HepG2 (cell line): ENCODE measurements at regions not wholly inside any gene's neighbourhood (a gene's known extent, or its start where the extent isn't known, plus 50 kb on each side); places are given as distances from the start of the nearest gene placed in this dataset.

Experiments used
- ATAC-seq: fragments of 200-7000 bp; cut with Tn5 transposase; 3 replicates; pipeline ENCODE4 v1.9.1; 2020; ENCODE audit warnings: mild to moderate bottlenecking, moderate library complexity
- BruUV-seq: library from RNA; stranded (reverse); fragments of 400-500 nt; replicated peaks from 2 replicates; lab custom pipeline; 2021; lab: Mats Ljungman, UMichigan
- CTCF ChIA-PET: fragments of 300-600 bp; formaldehyde crosslinking; extraction: SDS; loops from one replicate; lab custom pipeline; 2021; ENCODE audit warnings: low total read pairs, inconsistent platforms, low intra/inter-chr PET ratio; lab: Yijun Ruan, JAX
- POLR2A ChIA-PET: fragments of 350-600 bp; sonication (Branson Sonifier 250); formaldehyde crosslinking; loops from one replicate; lab custom pipeline; 2020; ENCODE audit warnings: antibody characterized with exemption, inconsistent platforms; lab: Yijun Ruan, JAX
- DNase-seq: peaks from one replicate; pipeline ENCODE4 v3.0.0-alpha.2; 2015; ENCODE audit warnings: low spot score
- FAIRE-seq: peaks from 3 replicates; lab custom pipeline; 2011; peaks lifted over from hg19 to GRCh38; lab: Jason Lieb, UNC
- H2AFZ ChIP-seq: one replicate; pipeline ENCODE4 v1.6.1; 2011; ENCODE audit warnings: low read length, inconsistent platforms
- H3K27ac ChIP-seq: fragments of 300-600 bp; 3 replicates; pipeline ENCODE4 v1.8.0; 2011; ENCODE audit warnings: mixed run types, mild to moderate bottlenecking, mixed read lengths, low read length, inconsistent platforms; ENCODE audit not compliant: insufficient read depth; ENCODE audit errors: extremely low read length
- H3K27me3 ChIP-seq, 2 experiments: fragments of 200-600 bp in 1 of 2; 2 replicates in 1 of 2; 3 replicates in 1 of 2; pipeline versions ENCODE4 v1.6.0 to v1.8.0; 2011; ENCODE audit warnings: low read length in 2 of 2, mild to moderate bottlenecking in 2 of 2, moderate library complexity in 2 of 2, inconsistent platforms in 1 of 2; ENCODE audit not compliant: insufficient read depth in 2 of 2, control insufficient read depth in 1 of 2
- H3K36me3 ChIP-seq, 2 experiments: fragments of 200-600 bp in 1 of 2; replicated peaks in 1 of 2; 2 replicates in 1 of 2; 3 replicates in 1 of 2; pipeline versions ENCODE4 v1.5.1 to v1.8.0; 2011; ENCODE audit warnings: low read length in 2 of 2, inconsistent platforms in 1 of 2; ENCODE audit not compliant: insufficient read depth in 2 of 2, control insufficient read depth in 1 of 2
- H3K4me1 ChIP-seq: 2 replicates; pipeline ENCODE4 v1.5.1; 2012; ENCODE audit warnings: low read length, inconsistent platforms; ENCODE audit not compliant: insufficient read depth
- H3K4me2 ChIP-seq: 2 replicates; pipeline ENCODE4 v1.6.0; 2011; ENCODE audit warnings: low read depth, low read length, inconsistent platforms
- H3K4me3 ChIP-seq, 3 experiments: fragments of 200-600 bp in 1 of 3; sonication (generic), shearing (Covaris generic) in 1 of 3; replicated peaks in 1 of 3; 2 replicates each; pipeline ENCODE4 v1.5.1; 2011 to 2016; ENCODE audit warnings: low read length in 3 of 3, inconsistent platforms in 2 of 3, low read depth in 2 of 3, mild to moderate bottlenecking in 2 of 3, control low read depth in 1 of 3, mixed read lengths in 1 of 3; ENCODE audit not compliant: insufficient read depth in 1 of 3
- H3K79me2 ChIP-seq: one replicate; pipeline ENCODE4 v1.6.1; 2011; ENCODE audit warnings: low read length, inconsistent platforms; ENCODE audit not compliant: insufficient read depth
- H3K9ac ChIP-seq: 2 replicates; pipeline ENCODE4 v1.6.0; 2011; ENCODE audit warnings: mild to moderate bottlenecking, low read depth, low read length, inconsistent platforms; ENCODE audit not compliant: insufficient read depth
- H3K9me3 ChIP-seq: 2 replicates; pipeline ENCODE4 v1.5.1; 2012; ENCODE audit warnings: mild to moderate bottlenecking, low read length
- H4K20me1 ChIP-seq: 2 replicates; pipeline ENCODE4 v1.6.0; 2011; ENCODE audit warnings: inconsistent platforms, mild to moderate bottlenecking, low read length, moderate library complexity; ENCODE audit not compliant: insufficient read depth
- ATAD3A ChIP-seq: sonication (generic); formaldehyde crosslinking; IDR thresholded peaks from 2 replicates; pipeline ENCODE4 v1.4.0; 2020; ENCODE audit warnings: missing genetic modification reagents
- ATF1 ChIP-seq: IDR thresholded peaks from 2 replicates; pipeline ENCODE4 v1.6.1; 2016; ENCODE audit warnings: mild to moderate bottlenecking, control low read depth
- ETV5 ChIP-seq: IDR thresholded peaks from 2 replicates; pipeline ENCODE4 v1.6.1; 2018; ENCODE audit warnings: missing biosample characterization, missing genetic modification reagents, inconsistent platforms, borderline replicate concordance
- LCORL ChIP-seq, 2 experiments: fragments of 450-650 bp in 1 of 2; sonication (generic) in 1 of 2; formaldehyde crosslinking in 1 of 2; IDR thresholded peaks; 2 replicates each; pipeline versions ENCODE4 v1.5.0 to v1.6.1; 2017 to 2020; ENCODE audit warnings: antibody characterized with exemption in 1 of 2, missing genetic modification reagents in 1 of 2
- NCOA2 ChIP-seq: sonication (generic); formaldehyde crosslinking; IDR thresholded peaks from 2 replicates; pipeline ENCODE4 v1.8.0; 2022; ENCODE audit warnings: inconsistent platforms
- NFKBIZ ChIP-seq: IDR thresholded peaks from 2 replicates; pipeline ENCODE4 v1.6.1; 2018; ENCODE audit warnings: missing genetic modification reagents, missing compliant biosample characterization
- NR3C1 ChIP-seq: sonication (generic); formaldehyde crosslinking; IDR thresholded peaks from 2 replicates; pipeline ENCODE4 v1.4.0; 2020; ENCODE audit warnings: missing genetic modification reagents
- PAWR ChIP-seq: sonication (generic); formaldehyde crosslinking; IDR thresholded peaks from 2 replicates; pipeline ENCODE4 v1.4.0; 2020; ENCODE audit warnings: missing genetic modification reagents, mild to moderate bottlenecking, borderline replicate concordance
- RFX3 ChIP-seq: IDR thresholded peaks from 2 replicates; pipeline ENCODE4 v1.6.1; 2016; ENCODE audit warnings: missing biosample characterization, missing genetic modification reagents
- ZNF138 ChIP-seq: sonication (generic); formaldehyde crosslinking; IDR thresholded peaks from 2 replicates; pipeline ENCODE4 v1.5.0; 2020; ENCODE audit warnings: mild to moderate bottlenecking, low read depth, missing genetic modification reagents
- ZNF225 ChIP-seq: sonication (generic); formaldehyde crosslinking; IDR thresholded peaks from 2 replicates; pipeline ENCODE4 v1.4.0; 2020; ENCODE audit warnings: mild to moderate bottlenecking, missing genetic modification reagents
- ZNF496 ChIP-seq: sonication (generic); formaldehyde crosslinking; IDR thresholded peaks from 2 replicates; pipeline ENCODE4 v1.8.1; 2023; ENCODE audit warnings: mild to moderate bottlenecking, moderate library complexity, missing genetic modification reagents; ENCODE audit not compliant: insufficient replicate concordance
- ZNF546 ChIP-seq: sonication (generic); formaldehyde crosslinking; conservative IDR thresholded peaks from 2 replicates; pipeline ENCODE4 v1.8.1; 2023; ENCODE audit warnings: mild to moderate bottlenecking, missing genetic modification reagents
- ZSCAN21 ChIP-seq: sonication (generic); formaldehyde crosslinking; IDR thresholded peaks from 2 replicates; pipeline ENCODE4 v1.8.0; 2022; ENCODE audit warnings: mild to moderate bottlenecking, missing genetic modification reagents, moderate library complexity, borderline replicate concordance
- WGBS: methylation state at CpG from one replicate; pipeline ENCODE4 v1.1.6; 2017; ENCODE audit warnings: low lambda C conversion rate; 5-methylcytosine and 5-hydroxymethylcytosine counted together
- in situ Hi-C: cut with HindIII; loops from 2 replicates; pipeline ENCODE4 v1.10.0; 2017; ENCODE audit warnings: low pct_unique_long_range_greater_than_20kb; ENCODE audit not compliant: extremely low pct_ligation_motif_present
- intact Hi-C: fragments of 100-400 bp; cut with micrococcal nuclease; formaldehyde crosslinking; loops from one replicate; pipeline ENCODE4 v1.10.0; 2022; ENCODE audit not compliant: unreplicated experiment

DNA sequence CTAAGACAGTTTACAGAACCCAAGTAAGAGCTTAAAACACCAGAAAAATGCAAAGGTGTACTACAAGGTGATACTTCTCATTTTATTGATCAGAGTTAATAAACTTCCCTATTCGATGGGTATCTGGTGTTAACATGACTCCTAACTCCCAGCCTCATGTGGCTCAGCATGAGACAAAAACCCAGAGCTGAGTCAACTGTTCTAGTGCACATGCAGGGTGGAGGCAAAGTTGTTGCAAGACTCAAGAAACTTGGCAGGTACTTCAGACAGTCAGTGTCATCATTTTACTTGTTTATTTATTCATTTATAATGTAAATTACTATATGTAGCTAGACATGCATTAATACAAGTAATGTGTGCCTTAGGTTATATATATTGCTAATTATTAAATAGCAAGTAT, 216.6 kb upstream of the DSEL start:
- Histone ChIP-seq H3K27me3 (no peaks in the 10 kb centered on the region), H3K9ac (no peak overlapping the region), H3K4me3 (no peak overlapping the region), H3K4me1 (no peaks in the 10 kb centered on the region), H3K79me2 (no peaks in the 10 kb centered on the region), H3K4me2 (no peak overlapping the region), H3K36me3 (no peaks in the 10 kb centered on the region), H2AFZ (no peak overlapping the region), H3K9me3 (no peaks in the 10 kb centered on the region), H3K27ac (no peak overlapping the region), H4K20me1 (no peaks in the 10 kb centered on the region)
- BruUV-seq: no TSS peak
- intact Hi-C loops (no loop called here), in situ Hi-C loops (no loop called here)
- whole genome bisulfite sequencing: 8% methylated on average over 1 of the region's 1 CpG
- FAIRE-seq: no peak
- ATAC-seq: no peak
- DNase-seq: no peak
- ChIA-PET CTCF (no interaction called here), POLR2A (no interaction called here)
- TF ChIP-seq ZNF138 (CRISPR knock-in tag): no peak
- no peak for TF ChIP-seq NFKBIZ
- TF ChIP-seq ATAD3A (CRISPR knock-in tag): no peak
- no peak for TF ChIP-seq ZNF496
- TF ChIP-seq ATF1 (CRISPR knock-in tag): no peak
- TF ChIP-seq PAWR (CRISPR knock-in tag): no peak
- TF ChIP-seq LCORL (IDR thresholded peaks at IDR 0.05): no peak
- TF ChIP-seq LCORL (CRISPR knock-in tag; IDR thresholded peaks at IDR 0.05): no peak
- TF ChIP-seq NR3C1: no peak
- TF ChIP-seq ZSCAN21 (CRISPR knock-in tag): no peak
- no peak for TF ChIP-seq ZNF546
- no peak for TF ChIP-seq NCOA2
- TF ChIP-seq RFX3 (CRISPR knock-in tag): no peak
- TF ChIP-seq ZNF225 (CRISPR knock-in tag): no peak
- TF ChIP-seq ETV5 (CRISPR knock-in tag): no peak
- TF ChIP-seq, all 625 proteins: peak for 0
